ENCODE measurements at regions not wholly inside any gene's neighbourhood (a gene's known extent, or its start where the extent isn't known, plus 50 kb on each side); places are given as distances from the start of the nearest gene placed in this dataset.

GRCh38 chr16:73683804-73684203 lies 612.8 kb upstream of the PSMD7 start (continued):
- no peak for TF ChIP-seq ZBTB40 (IDR thresholded peaks at IDR 0.05)
- peak; percentile 87 for TF ChIP-seq ZBTB40 (CRISPR knock-in tag; IDR thresholded peaks at IDR 0.05)

- WGBS (ENCODE audit: low lambda C conversion rate), result 2% methylated on average over 3 of the region's 3 CpGs
- no peaks in the 10 kb centered on the region for H3K4me1 ChIP-seq (ENCODE audit: insufficient read depth, low read length)
- H3K27me3 ChIP-seq (ENCODE audit: control insufficient read depth in 1 of 2, insufficient read depth in 2 of 2, low read length in 2 of 2), result no peaks in the 10 kb centered on the region
- H3K9ac ChIP-seq (ENCODE audit: insufficient read depth, low read depth, low read length), result no peak overlapping the region
- FAIRE-seq (no peak), ATAC-seq (no peak), DNase-seq (ENCODE audit: low spot score) (no peak)
- no peaks in the 10 kb centered on the region for H3K9me3 ChIP-seq (ENCODE audit: low read length)
- intact Hi-C loops (cut with micrococcal nuclease; ENCODE audit: unreplicated experiment) (no loop called here), in situ Hi-C loops (cut with HindIII; ENCODE audit: extremely low pct_ligation_motif_present, low pct_unique_long_range_greater_than_20kb) (no loop called here)
- no peaks in the 10 kb centered on the region for H3K79me2 ChIP-seq (ENCODE audit: insufficient read depth, low read length)
- H4K20me1 ChIP-seq (ENCODE audit: insufficient read depth, low read length), result no peaks in the 10 kb centered on the region
- no peak overlapping the region for H3K27ac ChIP-seq (ENCODE audit: extremely low read length, insufficient read depth, low read length)
- H3K36me3 ChIP-seq (replicated peaks in 1 of 2; ENCODE audit: control insufficient read depth in 1 of 2, insufficient read depth in 2 of 2, low read length in 2 of 2), result no peaks in the 10 kb centered on the region
- H2AFZ ChIP-seq (ENCODE audit: low read length), result no peak overlapping the region
- no peak overlapping the region for H3K4me2 ChIP-seq (ENCODE audit: low read depth, low read length)
- H3K4me3 ChIP-seq (replicated peaks in 1 of 3; ENCODE audit: insufficient read depth in 1 of 3, low read depth in 2 of 3, low read length in 3 of 3), result no peak overlapping the region
- BruUV-seq (replicated peaks), result no TSS peak
- POLR2A ChIA-PET, result no interaction called here
- TF ChIP-seq ZSCAN22 (CRISPR knock-in tag; IDR thresholded peaks at IDR 0.05), result no peak
- CTCF ChIA-PET (ENCODE audit: low intra/inter-chr PET ratio, low total read pairs), result no interaction called here
These were observed 624.2 kb upstream of the ZFHX3 start for GRCh38 chr16:73672135-73672534.

All from HepG2 (cell line).